Skeletal muscle satellite cell (primary cell): ENCODE measurements at regions not wholly inside any gene's neighbourhood (a gene's known extent, or its start where the extent isn't known, plus 50 kb on each side); places are given as distances from the start of the nearest gene placed in this dataset. TPM values are rescaled to one million over a fixed set of nuclear protein-coding genes. Genes with fewer than 3 reads are reported as not detected.

Source experiments
- H3K27me3 ChIP-seq: 2 replicates; pipeline ENCODE4 v1.7.0; 2013; ENCODE audit warnings: low read length; ENCODE audit not compliant: control insufficient read depth, insufficient read depth
- H3K36me3 ChIP-seq: 2 replicates; pipeline ENCODE4 v1.7.0; 2013; ENCODE audit warnings: mild to moderate bottlenecking, control low read depth, low read length; ENCODE audit not compliant: insufficient read depth
- H3K4me1 ChIP-seq: 2 replicates; pipeline ENCODE4 v1.7.0; 2013; ENCODE audit warnings: low read length; ENCODE audit not compliant: control insufficient read depth, insufficient read depth
- H3K4me2 ChIP-seq: 2 replicates; pipeline ENCODE4 v1.7.0; 2013; ENCODE audit warnings: mild to moderate bottlenecking, low read length
- H3K4me3 ChIP-seq: 2 replicates; pipeline ENCODE4 v1.7.0; 2013; ENCODE audit warnings: low read length
- H3K9ac ChIP-seq: 2 replicates; pipeline ENCODE4 v1.7.0; 2013; ENCODE audit warnings: mild to moderate bottlenecking, low read depth, low read length, moderate library complexity
- H3K9me3 ChIP-seq: replicated peaks from 2 replicates; pipeline ENCODE4 v1.7.0; 2013; ENCODE audit warnings: mild to moderate bottlenecking, control low read depth, low read length
- small RNA-seq: library from RNA; depleted of rRNA; stranded (forward); fragments of <200 nt; gene quantifications from one replicate; pipeline ENCODE3, GENCODE V24; 2012

DNA sequence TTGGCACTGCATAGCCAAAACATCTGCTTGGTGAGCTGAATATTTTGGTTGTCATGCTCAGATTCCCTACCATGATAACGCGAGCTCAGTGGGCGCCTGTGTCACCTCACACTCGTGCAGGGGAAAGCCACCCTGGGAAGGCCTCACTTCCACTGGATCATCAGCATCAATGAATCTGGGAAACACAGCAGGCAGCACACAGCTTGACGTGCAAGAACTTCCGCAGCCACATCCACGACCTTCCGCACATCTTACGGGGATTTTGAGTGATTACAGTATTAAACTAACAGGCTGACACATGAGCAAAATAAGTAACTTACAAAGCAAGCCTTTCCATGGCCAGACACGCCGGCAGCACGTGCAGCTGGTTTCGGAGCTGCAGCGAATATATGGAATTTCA, 54.7 kb upstream of the FOXF1 start:
- H3K4me3 ChIP-seq, result no peak overlapping the region
- H3K9me3 ChIP-seq, result no peaks in the 10 kb centered on the region
- peaks cover 27% of the 10 kb centered on the region for H3K27me3 ChIP-seq
- H3K36me3 ChIP-seq, result no peaks in the 10 kb centered on the region
- no peak overlapping the region for H3K4me2 ChIP-seq
- H3K9ac ChIP-seq, result no peak overlapping the region
- no peaks in the 10 kb centered on the region for H3K4me1 ChIP-seq

DNA sequence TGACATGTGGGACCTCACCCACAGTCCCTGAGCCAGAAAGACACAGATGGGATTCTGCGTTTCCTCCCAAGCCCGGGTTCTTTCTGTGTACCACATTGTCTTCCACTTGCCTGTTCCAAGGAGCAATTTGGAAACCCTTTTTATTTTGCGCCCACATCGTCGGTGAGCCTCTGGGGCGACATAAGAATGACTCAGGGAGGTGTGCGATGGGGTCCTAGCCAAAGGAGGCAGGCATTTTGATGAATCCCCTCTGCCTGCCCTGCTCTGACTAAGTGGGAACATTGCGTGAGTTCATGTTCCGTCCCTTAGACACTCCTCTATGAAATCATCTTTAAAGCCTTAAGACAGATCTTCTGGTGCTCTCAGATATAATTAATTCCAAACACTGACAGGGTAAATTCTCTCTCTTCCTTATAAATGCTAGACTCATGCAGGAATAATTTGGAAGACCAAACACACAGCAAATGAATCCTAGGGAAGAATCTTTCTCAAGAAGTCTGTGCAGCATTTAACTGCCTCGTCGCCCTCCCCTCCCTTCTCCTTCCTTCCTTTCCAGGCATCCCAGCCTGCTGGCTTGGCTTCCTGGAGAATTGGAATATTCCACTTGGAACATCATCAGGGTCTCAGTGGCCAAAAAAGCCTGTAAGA, 52.7 kb upstream of the FOXF1 start:
- Histone ChIP-seq H3K4me2 (no peak overlapping the region), H3K36me3 (no peaks in the 10 kb centered on the region), H3K9me3 (no peaks in the 10 kb centered on the region), H3K9ac (no peak overlapping the region), H3K27me3 (peaks cover 20% of the 10 kb centered on the region), H3K4me1 (no peaks in the 10 kb centered on the region), H3K4me3 (no peak overlapping the region)

DNA sequence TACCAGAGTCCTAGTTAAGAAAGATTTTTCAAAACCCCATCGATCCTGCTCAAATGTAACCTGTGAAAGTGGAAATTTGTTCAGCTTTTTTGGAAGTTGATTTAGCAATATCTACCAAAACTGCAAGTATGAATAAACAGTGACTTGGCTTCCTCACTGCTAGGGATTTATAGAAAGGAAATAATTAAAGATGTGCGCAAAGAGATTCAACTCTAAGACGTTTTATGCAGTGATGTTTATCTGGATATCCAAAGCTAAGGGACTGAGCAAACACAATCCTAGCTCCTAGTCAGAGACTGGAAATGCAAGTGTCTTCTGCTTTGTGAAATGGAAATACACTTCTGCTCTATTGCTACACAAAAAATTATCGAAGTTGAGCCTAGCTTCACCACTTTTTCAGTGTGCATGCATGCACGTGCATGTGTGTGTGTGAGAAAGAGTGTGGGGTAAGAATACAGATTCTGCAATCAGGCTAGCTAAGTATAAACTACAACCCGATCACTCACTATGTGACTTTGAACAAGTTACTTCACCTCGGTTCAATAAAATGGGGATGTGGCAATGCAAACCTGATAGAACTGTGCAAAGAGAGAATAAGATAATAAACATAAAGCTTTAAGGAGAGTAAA, 52.1 kb upstream of the FOXF1 start:
- H3K36me3 ChIP-seq, result no peaks in the 10 kb centered on the region
- peaks cover 20% of the 10 kb centered on the region for H3K27me3 ChIP-seq
- H3K4me2 ChIP-seq, result no peak overlapping the region
- H3K9ac ChIP-seq, result no peak overlapping the region
- H3K9me3 ChIP-seq, result no peaks in the 10 kb centered on the region
- no peak overlapping the region for H3K4me3 ChIP-seq
- H3K4me1 ChIP-seq, result no peaks in the 10 kb centered on the region

DNA sequence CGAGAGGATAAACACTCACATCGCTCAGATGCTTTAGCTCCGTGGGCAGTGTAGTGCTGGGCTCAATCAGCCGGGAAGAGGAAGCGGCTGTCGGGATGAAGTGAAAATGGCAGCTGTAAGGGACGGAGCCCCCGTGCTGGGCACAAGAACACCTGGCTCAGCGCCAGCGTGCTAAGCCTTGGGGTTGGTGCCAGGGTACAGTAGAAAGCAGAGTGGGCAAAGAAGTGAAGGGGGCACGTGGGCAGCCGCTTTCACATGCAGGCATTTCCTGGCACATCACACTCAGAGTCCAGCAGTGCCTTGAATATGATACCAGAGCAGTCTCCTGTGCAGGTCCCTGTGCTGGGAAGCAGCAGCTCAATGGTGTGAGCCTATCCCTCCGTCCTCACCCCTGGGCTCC, 51.1 kb upstream of the FOXF1 start:
- Histone ChIP-seq H3K9ac (no peak overlapping the region), H3K9me3 (no peaks in the 10 kb centered on the region), H3K4me1 (no peaks in the 10 kb centered on the region), H3K36me3 (no peaks in the 10 kb centered on the region), H3K27me3 (peaks cover 20% of the 10 kb centered on the region), H3K4me3 (no peak overlapping the region), H3K4me2 (no peak overlapping the region)

Small RNAs in the stretch of these regions (small RNA-seq; reads per million reads assigned to genes)
- gene RF00019, result not detected
